OCI-LY7 (cell line): ENCODE measurements at regions not wholly inside any gene's neighbourhood (a gene's known extent, or its start where the extent isn't known, plus 50 kb on each side); places are given as distances from the start of the nearest gene placed in this dataset.

Experiments
- CTCF ChIP-seq: fragments of 200-600 bp; sonication (generic); conservative IDR thresholded peaks from 2 replicates; pipeline ENCODE4 v1.5.1; 2014; ENCODE audit warnings: mild to moderate bottlenecking, antibody characterized with exemption, low read length, moderate library complexity, mixed read lengths
- EZH2phosphoT487 ChIP-seq: fragments of 200-600 bp; sonication (generic); IDR thresholded peaks from 2 replicates; pipeline ENCODE4 v1.6.1; 2018; ENCODE audit warnings: low read depth, borderline replicate concordance, mild to moderate bottlenecking, mixed run types, antibody characterized with exemption, low read length, moderate library complexity, mixed read lengths

- TF ChIP-seq CTCF = no peak
- TF ChIP-seq EZH2phosphoT487 = no peak
Measured at GRCh38 chrX:45699158-45699557, 498.5 kb upstream of the DIPK2B start.
